Loucy (cell line): ENCODE measurements at regions not wholly inside any gene's neighbourhood (a gene's known extent, or its start where the extent isn't known, plus 50 kb on each side); places are given as distances from the start of the nearest gene placed in this dataset.

Experiments
- H2AFZ ChIP-seq: fragments of 200-600 bp; sonication (generic); 2 replicates; pipeline ENCODE4 v1.6.0; 2016; ENCODE audit warnings: antibody characterized with exemption, mild to moderate bottlenecking, low read length, moderate library complexity
- H3F3A ChIP-seq: fragments of 200-600 bp; 2 replicates; pipeline ENCODE4 v1.6.0; 2016; ENCODE audit warnings: antibody characterized with exemption, low read depth, mild to moderate bottlenecking
- H3K27me3 ChIP-seq: fragments of 200-600 bp; sonication (generic); 2 replicates; pipeline ENCODE4 v1.6.1; 2014; ENCODE audit warnings: low read length, mild to moderate bottlenecking; ENCODE audit not compliant: insufficient read depth, poor library complexity, severe bottlenecking
- H3K36me3 ChIP-seq: fragments of 200-600 bp; sonication (generic); 2 replicates; pipeline ENCODE4 v1.6.1; 2016; ENCODE audit warnings: low read length; ENCODE audit not compliant: insufficient read depth
- H3K4me1 ChIP-seq: fragments of 200-600 bp; sonication (generic); 2 replicates; pipeline ENCODE4 v1.5.1; 2014; ENCODE audit warnings: low read length, mild to moderate bottlenecking; ENCODE audit not compliant: insufficient read depth, poor library complexity, severe bottlenecking
- H3K4me2 ChIP-seq: fragments of 200-600 bp; sonication (generic); 2 replicates; pipeline ENCODE4 v1.6.0; 2014; ENCODE audit warnings: antibody characterized with exemption, low read length, low read depth, mild to moderate bottlenecking; ENCODE audit not compliant: poor library complexity, severe bottlenecking
- H3K4me3 ChIP-seq: fragments of 200-600 bp; sonication (generic); 2 replicates; pipeline ENCODE4 v1.5.1; 2014; ENCODE audit warnings: low read length, mild to moderate bottlenecking, mixed read lengths; ENCODE audit not compliant: poor library complexity, severe bottlenecking
- H3K79me2 ChIP-seq: fragments of 200-600 bp; sonication (generic); 2 replicates; pipeline ENCODE4 v1.6.1; 2014; ENCODE audit warnings: low read length; ENCODE audit not compliant: insufficient read depth
- H3K9ac ChIP-seq: fragments of 200-600 bp; sonication (generic); 2 replicates; pipeline ENCODE4 v1.6.0; 2014; ENCODE audit warnings: mild to moderate bottlenecking, low read depth, low read length, moderate library complexity; ENCODE audit not compliant: poor library complexity, severe bottlenecking
- H3K9me2 ChIP-seq: fragments of 200-600 bp; sonication (generic); replicated peaks from 2 replicates; pipeline ENCODE4 v1.6.1; 2016; ENCODE audit warnings: low read depth, low read length, mixed read lengths
- H3K9me3 ChIP-seq: fragments of 200-600 bp; sonication (generic); 2 replicates; pipeline ENCODE4 v1.6.1; 2014; ENCODE audit warnings: mild to moderate bottlenecking, antibody characterized with exemption, low read length, low read depth; ENCODE audit not compliant: insufficient read depth
- H4K20me1 ChIP-seq: fragments of 200-600 bp; sonication (generic); 2 replicates; pipeline ENCODE4 v1.6.0; 2014; ENCODE audit warnings: antibody characterized with exemption, low read length, mild to moderate bottlenecking; ENCODE audit not compliant: insufficient read depth, poor library complexity, severe bottlenecking
- EZH2phosphoT487 ChIP-seq: fragments of 200-600 bp; IDR thresholded peaks from 2 replicates; pipeline ENCODE4 v1.6.1; 2018; ENCODE audit warnings: antibody characterized with exemption, mild to moderate bottlenecking, moderate library complexity, borderline replicate concordance
- TF ChIP-seq, protein P1 (sequence below): fragments of 200-600 bp; sonication (generic); conservative IDR thresholded peaks from 2 replicates; pipeline ENCODE4 v1.5.1; 2014; ENCODE audit warnings: mild to moderate bottlenecking, antibody characterized with exemption, low read length

GRCh38 chr7:155190688-155191087 is 107.0 kb upstream of the INSIG1 start:
- no peak overlapping the region for H3K9ac ChIP-seq
- H3K79me2 ChIP-seq, result no peaks in the 10 kb centered on the region
- H3K4me1 ChIP-seq, result peaks cover 16% of the 10 kb centered on the region
- no peaks in the 10 kb centered on the region for H4K20me1 ChIP-seq
- no peaks in the 10 kb centered on the region for H3F3A ChIP-seq
- no peak overlapping the region for H3K4me3 ChIP-seq
- H3K9me2 ChIP-seq, result no peaks in the 10 kb centered on the region
- no peak overlapping the region for H2AFZ ChIP-seq
- H3K9me3 ChIP-seq, result peaks cover 9% of the 10 kb centered on the region; the same call in 1 of the 2 replicates
- H3K36me3 ChIP-seq, result no peaks in the 10 kb centered on the region
- H3K4me2 ChIP-seq, result no peak overlapping the region
- no peaks in the 10 kb centered on the region for H3K27me3 ChIP-seq
- TF ChIP-seq, protein P1, sequence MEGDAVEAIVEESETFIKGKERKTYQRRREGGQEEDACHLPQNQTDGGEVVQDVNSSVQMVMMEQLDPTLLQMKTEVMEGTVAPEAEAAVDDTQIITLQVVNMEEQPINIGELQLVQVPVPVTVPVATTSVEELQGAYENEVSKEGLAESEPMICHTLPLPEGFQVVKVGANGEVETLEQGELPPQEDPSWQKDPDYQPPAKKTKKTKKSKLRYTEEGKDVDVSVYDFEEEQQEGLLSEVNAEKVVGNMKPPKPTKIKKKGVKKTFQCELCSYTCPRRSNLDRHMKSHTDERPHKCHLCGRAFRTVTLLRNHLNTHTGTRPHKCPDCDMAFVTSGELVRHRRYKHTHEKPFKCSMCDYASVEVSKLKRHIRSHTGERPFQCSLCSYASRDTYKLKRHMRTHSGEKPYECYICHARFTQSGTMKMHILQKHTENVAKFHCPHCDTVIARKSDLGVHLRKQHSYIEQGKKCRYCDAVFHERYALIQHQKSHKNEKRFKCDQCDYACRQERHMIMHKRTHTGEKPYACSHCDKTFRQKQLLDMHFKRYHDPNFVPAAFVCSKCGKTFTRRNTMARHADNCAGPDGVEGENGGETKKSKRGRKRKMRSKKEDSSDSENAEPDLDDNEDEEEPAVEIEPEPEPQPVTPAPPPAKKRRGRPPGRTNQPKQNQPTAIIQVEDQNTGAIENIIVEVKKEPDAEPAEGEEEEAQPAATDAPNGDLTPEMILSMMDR, result peak; percentile 50
- no peak for TF ChIP-seq EZH2phosphoT487

- no peaks in the 10 kb centered on the region for H3K9me2 ChIP-seq
- H3K4me1 ChIP-seq, result peaks cover 16% of the 10 kb centered on the region
- no peaks in the 10 kb centered on the region for H3F3A ChIP-seq
- peaks cover 2% of the 10 kb centered on the region for H3K27me3 ChIP-seq
- no peak overlapping the region for H3K4me3 ChIP-seq
- H3K79me2 ChIP-seq, result no peaks in the 10 kb centered on the region
- no peak overlapping the region for H3K4me2 ChIP-seq
- H4K20me1 ChIP-seq, result no peaks in the 10 kb centered on the region
- TF ChIP-seq, protein P1, result no peak
- no peak for TF ChIP-seq EZH2phosphoT487
- no peak overlapping the region for H2AFZ ChIP-seq
- H3K9me3 ChIP-seq, result peaks cover 11% of the 10 kb centered on the region; the same call in 1 of the 2 replicates
- no peaks in the 10 kb centered on the region for H3K36me3 ChIP-seq
- H3K9ac ChIP-seq, result no peak overlapping the region
Measured at GRCh38 chr7:155191137-155191536, 106.5 kb upstream of the INSIG1 start.

DNA sequence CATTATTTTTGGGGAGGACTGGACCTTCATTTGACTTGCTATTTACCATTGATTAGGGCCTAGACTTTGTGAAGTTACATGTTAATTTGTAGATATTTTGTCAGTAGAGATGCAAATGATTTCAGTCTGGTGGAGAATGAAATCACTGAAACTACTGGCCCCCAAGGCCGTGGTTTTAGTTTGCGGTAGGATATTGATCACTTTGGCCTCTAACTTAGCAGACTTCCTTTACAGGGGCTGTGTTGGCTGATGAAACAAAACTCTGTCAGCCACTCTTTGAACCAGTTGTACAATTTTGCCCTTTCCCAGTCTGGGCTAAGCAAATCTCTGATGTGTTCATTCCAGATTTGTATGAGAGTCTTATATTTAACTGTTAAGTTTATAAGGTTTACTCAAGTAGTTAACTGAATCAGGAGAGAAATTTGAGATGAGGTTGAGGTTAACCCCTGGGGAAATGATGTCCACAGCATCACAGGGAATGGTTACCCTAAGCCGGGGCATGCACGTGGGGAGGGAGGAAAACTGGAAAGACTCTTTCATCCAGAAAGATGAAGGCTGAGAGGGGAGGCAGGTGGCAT is 105.7 kb upstream of the INSIG1 start:
- no peaks in the 10 kb centered on the region for H4K20me1 ChIP-seq
- H3K27me3 ChIP-seq, result peaks cover 8% of the 10 kb centered on the region
- H3K4me3 ChIP-seq, result no peak overlapping the region
- H3F3A ChIP-seq, result no peaks in the 10 kb centered on the region
- no peaks in the 10 kb centered on the region for H3K79me2 ChIP-seq
- no peak overlapping the region for H3K4me2 ChIP-seq
- H3K9me2 ChIP-seq, result no peaks in the 10 kb centered on the region
- H3K9ac ChIP-seq, result no peak overlapping the region
- peaks cover 17% of the 10 kb centered on the region; the same call in 1 of the 2 replicates for H3K9me3 ChIP-seq
- peaks cover 16% of the 10 kb centered on the region for H3K4me1 ChIP-seq
- no peak overlapping the region for H2AFZ ChIP-seq
- TF ChIP-seq, protein P1, result no peak
- no peak for TF ChIP-seq EZH2phosphoT487
- H3K36me3 ChIP-seq, result no peaks in the 10 kb centered on the region
